HEK293 (cell line): ENCODE measurements at regions not wholly inside any gene's neighbourhood (a gene's known extent, or its start where the extent isn't known, plus 50 kb on each side); places are given as distances from the start of the nearest gene placed in this dataset.

Experiments used
- CTCF ChIA-PET: fragments of 350-600 bp; formaldehyde crosslinking; extraction: SDS; loops from one replicate; lab custom pipeline; 2021; ENCODE audit warnings: antibody characterized with exemption; lab: Yijun Ruan, JAX
- POLR2A ChIA-PET: fragments of 300-600 bp; formaldehyde crosslinking; extraction: SDS; loops from one replicate; lab custom pipeline; 2020; ENCODE audit warnings: antibody characterized with exemption, inconsistent platforms; lab: Yijun Ruan, JAX
- H3K27ac ChIP-seq: fragments of 200-500 bp; sonication (Bioruptor generic); 2 replicates; pipeline ENCODE4 v1.5.1; 2014; ENCODE audit warnings: low read depth, low read length, control low read depth, inconsistent platforms; ENCODE audit errors: extremely low read depth
- H3K36me3 ChIP-seq, 2 experiments: fragments of 200-500 bp in 1 of 2; sonication (Bioruptor generic) in 1 of 2; 1 replicate in 1 of 2; 2 replicates in 1 of 2; pipeline ENCODE4 v1.5.1; 2014 to 2017; ENCODE audit warnings: inconsistent platforms in 2 of 2, low read length in 2 of 2; ENCODE audit not compliant: control insufficient read depth in 2 of 2, insufficient read depth in 1 of 2
- H3K4me1 ChIP-seq: fragments of 200-500 bp; sonication (Bioruptor generic); 2 replicates; pipeline ENCODE4 v1.5.1; 2014; ENCODE audit warnings: mild to moderate bottlenecking, low read length, inconsistent platforms; ENCODE audit not compliant: control insufficient read depth, insufficient read depth
- H3K4me3 ChIP-seq: 2 replicates; pipeline ENCODE4 v1.5.1; 2011; ENCODE audit warnings: low read depth, mild to moderate bottlenecking, control low read depth, low read length, moderate library complexity
- H3K9me3 ChIP-seq: fragments of 200-500 bp; sonication (Bioruptor generic); 2 replicates; pipeline ENCODE4 v1.5.1; 2014; ENCODE audit warnings: low read depth, low read length, inconsistent platforms; ENCODE audit not compliant: control insufficient read depth, insufficient read depth
- BCL11B ChIP-seq: fragments of 450-650 bp; formaldehyde crosslinking; IDR thresholded peaks from 2 replicates; pipeline ENCODE4 v1.5.1; 2016; ENCODE audit warnings: low read depth, missing biosample characterization, missing genetic modification characterization
- GFI1B ChIP-seq: fragments of 450-650 bp; formaldehyde crosslinking; IDR thresholded peaks from 2 replicates; pipeline ENCODE4 v1.5.1; 2016; ENCODE audit warnings: missing biosample characterization, missing genetic modification characterization
- HIC1 ChIP-seq: fragments of 450-650 bp; formaldehyde crosslinking; IDR thresholded peaks from 2 replicates; pipeline ENCODE4 v1.5.1; 2016; ENCODE audit warnings: missing biosample characterization, missing genetic modification characterization
- PRDM6 ChIP-seq: fragments of 450-650 bp; formaldehyde crosslinking; IDR thresholded peaks from 2 replicates; pipeline ENCODE4 v1.5.1; 2017; ENCODE audit warnings: missing biosample characterization, missing genetic modification characterization
- SP3 ChIP-seq: fragments of 450-650 bp; formaldehyde crosslinking; IDR thresholded peaks from 2 replicates; pipeline ENCODE4 v1.5.1; 2016; ENCODE audit warnings: missing biosample characterization, missing genetic modification characterization
- ZNF138 ChIP-seq: fragments of 450-650 bp; formaldehyde crosslinking; IDR thresholded peaks from 2 replicates; pipeline ENCODE4 v1.5.1; 2016; ENCODE audit warnings: missing biosample characterization, missing genetic modification characterization, borderline replicate concordance
- ZNF140 ChIP-seq: fragments of 450-650 bp; formaldehyde crosslinking; IDR thresholded peaks from 2 replicates; pipeline ENCODE4 v1.5.1; 2016; ENCODE audit warnings: missing biosample characterization, missing genetic modification characterization
- ZNF155 ChIP-seq: fragments of 450-650 bp; formaldehyde crosslinking; IDR thresholded peaks from 2 replicates; pipeline ENCODE4 v1.5.1; 2016; ENCODE audit warnings: missing biosample characterization, missing genetic modification characterization
- ZNF175 ChIP-seq: fragments of 450-650 bp; formaldehyde crosslinking; IDR thresholded peaks from 2 replicates; pipeline ENCODE4 v1.5.1; 2016; ENCODE audit warnings: missing biosample characterization, missing genetic modification characterization
- ZNF19 ChIP-seq: fragments of 450-650 bp; formaldehyde crosslinking; IDR thresholded peaks from 2 replicates; pipeline ENCODE4; 2016; ENCODE audit warnings: missing biosample characterization, missing genetic modification characterization, low read depth
- ZNF266 ChIP-seq: fragments of 450-650 bp; formaldehyde crosslinking; IDR thresholded peaks from 2 replicates; pipeline ENCODE4 v1.5.1; 2016; ENCODE audit warnings: missing biosample characterization, missing genetic modification characterization, low read depth
- ZNF274 ChIP-seq, 2 experiments: fragments of 200-500 bp in 1 of 2; fragments of 450-650 bp in 1 of 2; sonication (Bioruptor generic) in 1 of 2; formaldehyde crosslinking in 1 of 2; IDR thresholded peaks; 2 replicates each; pipeline versions ENCODE4 v1.5.1 to v1.6.1; 2014 to 2016; ENCODE audit warnings: borderline replicate concordance in 1 of 2, inconsistent platforms in 1 of 2, low read length in 1 of 2, missing biosample characterization in 1 of 2, missing genetic modification characterization in 1 of 2
- ZNF416 ChIP-seq: fragments of 450-650 bp; formaldehyde crosslinking; IDR thresholded peaks from 2 replicates; pipeline ENCODE4 v1.5.1; 2016; ENCODE audit warnings: missing biosample characterization, missing genetic modification characterization
- ZNF426 ChIP-seq: fragments of 450-650 bp; formaldehyde crosslinking; IDR thresholded peaks from 2 replicates; pipeline ENCODE4 v1.5.1; 2017; ENCODE audit warnings: missing biosample characterization, missing genetic modification characterization, mild to moderate bottlenecking, inconsistent platforms, moderate library complexity
- ZNF654 ChIP-seq: fragments of 450-650 bp; formaldehyde crosslinking; IDR thresholded peaks from 2 replicates; pipeline ENCODE4 v1.5.1; 2016; ENCODE audit warnings: low read depth, missing biosample characterization, missing genetic modification characterization
- ZNF664 ChIP-seq: fragments of 450-650 bp; formaldehyde crosslinking; IDR thresholded peaks from 2 replicates; pipeline ENCODE4 v1.5.1; 2016; ENCODE audit warnings: missing biosample characterization, missing genetic modification characterization
- ZNF768 ChIP-seq: fragments of 450-650 bp; formaldehyde crosslinking; IDR thresholded peaks from 2 replicates; pipeline ENCODE4 v1.5.1; 2018; ENCODE audit warnings: missing biosample characterization, mild to moderate bottlenecking, missing genetic modification characterization
- ZNF792 ChIP-seq: fragments of 450-650 bp; formaldehyde crosslinking; IDR thresholded peaks from 2 replicates; pipeline ENCODE4 v1.5.1; 2016; ENCODE audit warnings: missing biosample characterization, missing genetic modification characterization
- ZSCAN5A ChIP-seq: fragments of 450-650 bp; formaldehyde crosslinking; IDR thresholded peaks from 2 replicates; pipeline ENCODE4 v1.5.1; 2016; ENCODE audit warnings: missing biosample characterization, missing genetic modification characterization
- TF ChIP-seq, protein P1 (sequence below): fragments of 450-650 bp; formaldehyde crosslinking; IDR thresholded peaks from 2 replicates; pipeline ENCODE4 v1.5.0; 2017; ENCODE audit warnings: missing biosample characterization, missing genetic modification characterization, borderline replicate concordance
- TF ChIP-seq, protein P2 (sequence below): fragments of 450-650 bp; formaldehyde crosslinking; IDR thresholded peaks from 2 replicates; pipeline ENCODE4 v1.5.1; 2016; ENCODE audit warnings: missing biosample characterization, missing genetic modification characterization

GRCh38 chr14:87869619-87870583 is 123.1 kb downstream of the GALC start (continued):
- TF ChIP-seq HIC1 (tag by site-specific recombination): peak; percentile 53; the same call in 1 of the 2 replicates
- no peak for TF ChIP-seq ZNF138
- no peak for TF ChIP-seq ZNF792 (tag by site-specific recombination)
- TF ChIP-seq ZNF768 (tag by site-specific recombination): no peak
- TF ChIP-seq, protein P1, sequence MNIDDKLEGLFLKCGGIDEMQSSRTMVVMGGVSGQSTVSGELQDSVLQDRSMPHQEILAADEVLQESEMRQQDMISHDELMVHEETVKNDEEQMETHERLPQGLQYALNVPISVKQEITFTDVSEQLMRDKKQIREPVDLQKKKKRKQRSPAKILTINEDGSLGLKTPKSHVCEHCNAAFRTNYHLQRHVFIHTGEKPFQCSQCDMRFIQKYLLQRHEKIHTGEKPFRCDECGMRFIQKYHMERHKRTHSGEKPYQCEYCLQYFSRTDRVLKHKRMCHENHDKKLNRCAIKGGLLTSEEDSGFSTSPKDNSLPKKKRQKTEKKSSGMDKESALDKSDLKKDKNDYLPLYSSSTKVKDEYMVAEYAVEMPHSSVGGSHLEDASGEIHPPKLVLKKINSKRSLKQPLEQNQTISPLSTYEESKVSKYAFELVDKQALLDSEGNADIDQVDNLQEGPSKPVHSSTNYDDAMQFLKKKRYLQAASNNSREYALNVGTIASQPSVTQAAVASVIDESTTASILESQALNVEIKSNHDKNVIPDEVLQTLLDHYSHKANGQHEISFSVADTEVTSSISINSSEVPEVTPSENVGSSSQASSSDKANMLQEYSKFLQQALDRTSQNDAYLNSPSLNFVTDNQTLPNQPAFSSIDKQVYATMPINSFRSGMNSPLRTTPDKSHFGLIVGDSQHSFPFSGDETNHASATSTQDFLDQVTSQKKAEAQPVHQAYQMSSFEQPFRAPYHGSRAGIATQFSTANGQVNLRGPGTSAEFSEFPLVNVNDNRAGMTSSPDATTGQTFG (tag by site-specific recombination): no peak

- no peak for TF ChIP-seq ZNF426 (tag by site-specific recombination)
- TF ChIP-seq ZNF274 (IDR thresholded peaks at IDR 0.05; ENCODE audit: low read length): no peak
- TF ChIP-seq ZNF274 (tag by site-specific recombination; IDR thresholded peaks at IDR 0.05; ENCODE audit: borderline replicate concordance): no peak
- TF ChIP-seq, protein P2, sequence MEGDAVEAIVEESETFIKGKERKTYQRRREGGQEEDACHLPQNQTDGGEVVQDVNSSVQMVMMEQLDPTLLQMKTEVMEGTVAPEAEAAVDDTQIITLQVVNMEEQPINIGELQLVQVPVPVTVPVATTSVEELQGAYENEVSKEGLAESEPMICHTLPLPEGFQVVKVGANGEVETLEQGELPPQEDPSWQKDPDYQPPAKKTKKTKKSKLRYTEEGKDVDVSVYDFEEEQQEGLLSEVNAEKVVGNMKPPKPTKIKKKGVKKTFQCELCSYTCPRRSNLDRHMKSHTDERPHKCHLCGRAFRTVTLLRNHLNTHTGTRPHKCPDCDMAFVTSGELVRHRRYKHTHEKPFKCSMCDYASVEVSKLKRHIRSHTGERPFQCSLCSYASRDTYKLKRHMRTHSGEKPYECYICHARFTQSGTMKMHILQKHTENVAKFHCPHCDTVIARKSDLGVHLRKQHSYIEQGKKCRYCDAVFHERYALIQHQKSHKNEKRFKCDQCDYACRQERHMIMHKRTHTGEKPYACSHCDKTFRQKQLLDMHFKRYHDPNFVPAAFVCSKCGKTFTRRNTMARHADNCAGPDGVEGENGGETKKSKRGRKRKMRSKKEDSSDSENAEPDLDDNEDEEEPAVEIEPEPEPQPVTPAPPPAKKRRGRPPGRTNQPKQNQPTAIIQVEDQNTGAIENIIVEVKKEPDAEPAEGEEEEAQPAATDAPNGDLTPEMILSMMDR (tag by site-specific recombination): no peak
- TF ChIP-seq ZSCAN5A (tag by site-specific recombination): no peak
- no peak for TF ChIP-seq ZNF19 (tag by site-specific recombination)
- no peak for TF ChIP-seq ZNF266 (tag by site-specific recombination)
- no peak for TF ChIP-seq ZNF175
- TF ChIP-seq ZNF664 (tag by site-specific recombination): no peak
- no peak for TF ChIP-seq ZNF654 (tag by site-specific recombination)
- TF ChIP-seq GFI1B (tag by site-specific recombination): no peak
- TF ChIP-seq ZNF155 (tag by site-specific recombination): no peak
- no peak for TF ChIP-seq PRDM6
- TF ChIP-seq SP3 (tag by site-specific recombination): no peak
- TF ChIP-seq ZNF140 (tag by site-specific recombination): no peak
- TF ChIP-seq HIC1 (tag by site-specific recombination): no peak
- TF ChIP-seq BCL11B: no peak
- TF ChIP-seq ZNF416: no peak
- no peaks in the 10 kb centered on the region for H3K4me1 ChIP-seq
- H3K4me3 ChIP-seq: no peak overlapping the region
- ChIA-PET CTCF (interaction anchor here (2.0 kb wide), 1 partner anchor 63 kb away, joined by 7 read pairs; no protein-coding TSS in a partner anchor), POLR2A (no interaction called here)
- H3K27ac ChIP-seq: no peak overlapping the region
- no peaks in the 10 kb centered on the region for H3K9me3 ChIP-seq
- no peaks in the 10 kb centered on the region for H3K36me3 ChIP-seq
Observed at GRCh38 chr14:87868920-87869319, 124.1 kb downstream of the GALC start.
